ENCODE measurements at regions not wholly inside any gene's neighbourhood (a gene's known extent, or its start where the extent isn't known, plus 50 kb on each side); places are given as distances from the start of the nearest gene placed in this dataset.

- no peak for DNase-seq
Measured at GRCh38 chr14:79960288-79960687, 251.0 kb downstream of the DIO2 start.

- DNase-seq: no peak
Measured at GRCh38 chr14:79951572-79951971, 259.7 kb downstream of the DIO2 start.

GRCh38 chr14:79949906-79950305 is 261.4 kb downstream of the DIO2 start:
- DNase-seq: no peak

- no peak for DNase-seq
Measured at GRCh38 chr14:79947440-79948054, 263.8 kb downstream of the DIO2 start.

- no peak for DNase-seq
Measured at GRCh38 chr14:79939235-79939634, 272.1 kb downstream of the DIO2 start.

- DNase-seq: no peak
Measured at GRCh38 chr14:79938185-79938584, 273.1 kb downstream of the DIO2 start.

GRCh38 chr14:79937433-79937832 is 273.9 kb downstream of the DIO2 start:
- no peak for DNase-seq

GRCh38 chr14:79924551-79924950 is 286.8 kb downstream of the DIO2 start:
- DNase-seq: no peak

GRCh38 chr14:79920180-79920692 is 291.1 kb downstream of the DIO2 start:
- no peak for DNase-seq
